Ascending aorta (tissue), 2 donors: ENCODE measurements at regions not wholly inside any gene's neighbourhood (a gene's known extent, or its start where the extent isn't known, plus 50 kb on each side); places are given as distances from the start of the nearest gene placed in this dataset.

Source experiments
- DNase-seq, 2 donors: peaks; one replicate each; pipeline ENCODE4 v3.0.0-alpha.2; 2019; ENCODE audit warnings: low spot score in 2 of 2
- H3K27ac ChIP-seq, 2 donors: fragments of 200-600 bp; sonication (generic); one replicate each; pipeline ENCODE4 v1.5.1; 2016 to 2017; ENCODE audit warnings: mild to moderate bottlenecking in 1 of 2
- H3K27me3 ChIP-seq: fragments of 200-600 bp; sonication (generic); one replicate; pipeline ENCODE4 v1.5.1; 2017
- H3K36me3 ChIP-seq, 2 donors: fragments of 200-600 bp; sonication (generic); one replicate each; pipeline ENCODE4 v1.5.1; 2016
- H3K4me1 ChIP-seq, 2 donors: fragments of 200-600 bp; sonication (generic); one replicate each; pipeline ENCODE4 v1.5.1; 2016 to 2017; ENCODE audit warnings: mild to moderate bottlenecking in 1 of 2
- H3K4me3 ChIP-seq, 2 donors: fragments of 200-600 bp; sonication (generic); one replicate each; pipeline ENCODE4 v1.5.1; 2016 to 2017; ENCODE audit warnings: mild to moderate bottlenecking in 1 of 2
- H3K9me3 ChIP-seq, 2 donors: fragments of 200-600 bp; sonication (generic); one replicate each; pipeline ENCODE4 v1.5.1; 2016
- CTCF ChIP-seq, 3 experiments: fragments of 200-600 bp in 2 of 3; fragments of 450-650 bp in 1 of 3; sonication (generic) in 2 of 3; IDR thresholded peaks; one replicate each; pipeline ENCODE4 v1.5.1; 2016 to 2019; ENCODE audit warnings: antibody characterized with exemption in 3 of 3, mild to moderate bottlenecking in 1 of 3, moderate library complexity in 1 of 3
- intact Hi-C: fragments of 100-400 bp; cut with DNase I; formaldehyde crosslinking; loops from one replicate; pipeline ENCODE4 v1.15.1; 2023

- Histone ChIP-seq H3K27me3 (no peaks in the 10 kb centered on the region), H3K9me3 (no peaks in the 10 kb centered on the region), H3K27ac (no peak overlapping the region), H3K4me1 (peaks cover 0 to 4% of the 10 kb centered on the region in 2 donors), H3K4me3 (no peak overlapping the region), H3K36me3 (no peaks in the 10 kb centered on the region)
- intact Hi-C loops: no loop called here
- no peak for DNase-seq
- TF ChIP-seq CTCF (IDR thresholded peaks at IDR 0.05): no peak
Observed at GRCh38 chr2:9091811-9092210, 88.3 kb upstream of the MBOAT2 start.

- H3K27ac ChIP-seq: no peak overlapping the region
- no peaks in the 10 kb centered on the region for H3K9me3 ChIP-seq
- H3K36me3 ChIP-seq: no peaks in the 10 kb centered on the region
- DNase-seq: no peak
- no peaks in the 10 kb centered on the region for H3K4me1 ChIP-seq
- no peaks in the 10 kb centered on the region for H3K27me3 ChIP-seq
- TF ChIP-seq CTCF (IDR thresholded peaks at IDR 0.05): no peak
- no peak overlapping the region for H3K4me3 ChIP-seq
- intact Hi-C loops: no loop called here
Observed at GRCh38 chr2:9089831-9090230, 86.3 kb upstream of the MBOAT2 start.

GRCh38 chr2:9087121-9087681 is 83.7 kb upstream of the MBOAT2 start:
- Histone ChIP-seq H3K9me3 (no peaks in the 10 kb centered on the region), H3K4me3 (no peak overlapping the region), H3K4me1 (no peaks in the 10 kb centered on the region), H3K36me3 (no peaks in the 10 kb centered on the region), H3K27ac (no peak overlapping the region), H3K27me3 (no peaks in the 10 kb centered on the region)
- DNase-seq: no peak
- TF ChIP-seq CTCF (IDR thresholded peaks at IDR 0.05): no peak
- intact Hi-C loops: no loop called here

GRCh38 chr2:9086465-9086864 is 83.0 kb upstream of the MBOAT2 start:
- Histone ChIP-seq H3K4me1 (no peaks in the 10 kb centered on the region), H3K4me3 (no peak overlapping the region), H3K27ac (no peak overlapping the region), H3K9me3 (no peaks in the 10 kb centered on the region), H3K36me3 (no peaks in the 10 kb centered on the region), H3K27me3 (no peaks in the 10 kb centered on the region)
- TF ChIP-seq CTCF (IDR thresholded peaks at IDR 0.05): no peak
- no peak for DNase-seq
- intact Hi-C loops: no loop called here

- intact Hi-C loops: no loop called here
- DNase-seq: no peak
Observed at GRCh38 chr2:9085353-9085752, 81.9 kb upstream of the MBOAT2 start.

More at GRCh38 chr2:9085353-9085752, 81.9 kb upstream of the MBOAT2 start:
- H3K36me3 ChIP-seq: no peaks in the 10 kb centered on the region
- H3K9me3 ChIP-seq: no peaks in the 10 kb centered on the region
- no peaks in the 10 kb centered on the region for H3K4me1 ChIP-seq
- TF ChIP-seq CTCF (IDR thresholded peaks at IDR 0.05): no peak
- no peak overlapping the region for H3K4me3 ChIP-seq
- H3K27ac ChIP-seq: no peak overlapping the region
- H3K27me3 ChIP-seq: no peaks in the 10 kb centered on the region
